A549 (cell line): ENCODE measurements at regions not wholly inside any gene's neighbourhood (a gene's known extent, or its start where the extent isn't known, plus 50 kb on each side); places are given as distances from the start of the nearest gene placed in this dataset.
A peak's percentile ranks its signal among the peaks of the same experiment; 100 is the strongest.

ENCODE experiments used
- ATAC-seq, 2 experiments: fragments of 200-7000 bp in 1 of 2; fragments of >200 bp in 1 of 2; cut with Nextera tagmentation in 1 of 2; cut with Tn5 transposase in 1 of 2; 3 replicates each; pipeline versions ENCODE4 v1.8.0 to v1.9.1; 2018 to 2020; ENCODE audit warnings: mild to moderate bottlenecking in 1 of 2, moderate library complexity in 1 of 2
- CTCF ChIA-PET: fragments of 300-600 bp; sonication (Branson Sonifier 250); formaldehyde crosslinking; extraction: SDS; loops from one replicate; lab custom pipeline; 2021; ENCODE audit warnings: antibody characterized with exemption, inconsistent platforms; lab: Yijun Ruan, JAX
- POLR2A ChIA-PET: fragments of 350-600 bp; formaldehyde crosslinking; extraction: SDS; loops from one replicate; lab custom pipeline; 2021; ENCODE audit warnings: antibody characterized with exemption, inconsistent platforms; lab: Yijun Ruan, JAX
- DNase-seq, 2 experiments: peaks; one replicate each; pipeline versions ENCODE4 v3.0.0 to v3.0.0-alpha.2; 2011 to 2016; ENCODE audit warnings: low read depth in 1 of 2, low spot score in 1 of 2
- FAIRE-seq: peaks from 2 replicates; lab custom pipeline; 2011; peaks lifted over from hg19 to GRCh38; lab: Jason Lieb, UNC
- H3K27ac ChIP-seq, 2 experiments: fragments of >200 bp; sonication (Bioruptor Twin); formaldehyde crosslinking; 3 replicates each; pipeline ENCODE4 v1.5.1; 2016 to 2017
- H3K4me1 ChIP-seq: fragments of >200 bp; sonication (Bioruptor Twin); formaldehyde crosslinking; 3 replicates; pipeline ENCODE4 v1.6.1; 2016
- H3K4me2 ChIP-seq: fragments of >200 bp; sonication (Bioruptor Twin); formaldehyde crosslinking; 3 replicates; pipeline ENCODE4 v1.6.1; 2016
- H3K4me3 ChIP-seq: fragments of >200 bp; sonication (Bioruptor Twin); formaldehyde crosslinking; 3 replicates; pipeline ENCODE4 v1.5.1; 2016
- H3K9me3 ChIP-seq: fragments of >200 bp; sonication (Bioruptor Twin); formaldehyde crosslinking; 3 replicates; pipeline ENCODE4 v1.6.1; 2016
- ATOH8 ChIP-seq: fragments of 250-450 bp; sonication (Bioruptor Pico); IDR thresholded peaks from 2 replicates; pipeline ENCODE4 v1.5.0; 2020; ENCODE audit warnings: low read depth, mild to moderate bottlenecking, moderate library complexity
- BHLHE40 ChIP-seq: IDR thresholded peaks from 2 replicates; pipeline ENCODE4 v1.6.1; 2012; ENCODE audit warnings: low read depth, low read length, inconsistent platforms
- CBX2 ChIP-seq: fragments of 200-600 bp; sonication (generic); IDR thresholded peaks from 2 replicates; pipeline ENCODE4 v1.6.1; 2016; ENCODE audit warnings: low read depth, mild to moderate bottlenecking, borderline replicate concordance
- CHD2 ChIP-seq: fragments of 150-350 bp; IDR thresholded peaks from 2 replicates; pipeline ENCODE4 v1.6.1; 2014; ENCODE audit warnings: low read length; ENCODE audit not compliant: partially characterized antibody
- CHD4 ChIP-seq: fragments of 200-600 bp; sonication (generic); IDR thresholded peaks from 2 replicates; pipeline ENCODE4 v1.6.1; 2016; ENCODE audit warnings: antibody characterized with exemption, mild to moderate bottlenecking, borderline replicate concordance
- ELK1 ChIP-seq: fragments of 150-350 bp; IDR thresholded peaks from 2 replicates; pipeline ENCODE4 v1.6.1; 2014; ENCODE audit warnings: low read depth, mild to moderate bottlenecking, low read length
- EP300 ChIP-seq, 2 experiments: fragments of >200 bp; sonication (Bioruptor Twin); formaldehyde crosslinking; IDR thresholded peaks; 2 replicates in 1 of 2; 3 replicates in 1 of 2; pipeline ENCODE4 v1.6.1; 2016 to 2017
- GATA3 ChIP-seq: IDR thresholded peaks from 2 replicates; pipeline ENCODE4 v1.6.1; 2012; ENCODE audit warnings: borderline replicate concordance
- HDAC2 ChIP-seq: fragments of 200-600 bp; sonication (generic); IDR thresholded peaks from 2 replicates; pipeline ENCODE4 v1.6.1; 2016
- HMGXB4 ChIP-seq: fragments of 250-450 bp; sonication (Bioruptor Pico); IDR thresholded peaks from 2 replicates; pipeline ENCODE4 v1.5.0; 2021; ENCODE audit warnings: mild to moderate bottlenecking, moderate library complexity, borderline replicate concordance
- JUN ChIP-seq, 2 experiments: fragments of >200 bp; sonication (Bioruptor Twin); formaldehyde crosslinking; IDR thresholded peaks; 2 replicates in 1 of 2; 3 replicates in 1 of 2; pipeline ENCODE4 v1.6.1; 2016 to 2017
- MAFK ChIP-seq: fragments of 450-650 bp; IDR thresholded peaks from 2 replicates; pipeline ENCODE4 v1.6.1; 2014; ENCODE audit not compliant: partially characterized antibody
- MAZ ChIP-seq: fragments of 150-350 bp; IDR thresholded peaks from 2 replicates; pipeline ENCODE4 v1.6.1; 2014; ENCODE audit warnings: antibody characterized with exemption, low read depth, low read length, borderline replicate concordance
- NFE2L2 ChIP-seq: fragments of 150-350 bp; conservative IDR thresholded peaks from 2 replicates; pipeline ENCODE4 v1.6.1; 2014; ENCODE audit warnings: low read length
- POLR2AphosphoS2 ChIP-seq: conservative IDR thresholded peaks from 2 replicates; pipeline ENCODE4 v1.6.1; 2012; ENCODE audit warnings: low read length, improper control_type of control experiment, inconsistent platforms
- RAD21 ChIP-seq, 2 experiments: fragments of >200 bp in 1 of 2; sonication (Bioruptor Twin) in 1 of 2; formaldehyde crosslinking in 1 of 2; IDR thresholded peaks in 1 of 2; conservative IDR thresholded peaks in 1 of 2; 2 replicates in 1 of 2; 3 replicates in 1 of 2; pipeline ENCODE4 v1.6.1; 2012 to 2018; ENCODE audit warnings: inconsistent platforms in 1 of 2
- RCOR1 ChIP-seq: fragments of 150-350 bp; IDR thresholded peaks from 2 replicates; pipeline ENCODE4 v1.6.1; 2014; ENCODE audit warnings: antibody characterized with exemption, low read length, low read depth
- RFX5 ChIP-seq: fragments of 450-650 bp; IDR thresholded peaks from 2 replicates; pipeline ENCODE4 v1.7.1; 2014; ENCODE audit warnings: antibody characterized with exemption, mild to moderate bottlenecking, moderate library complexity
- SMC3 ChIP-seq: fragments of >200 bp; sonication (Bioruptor Twin); formaldehyde crosslinking; IDR thresholded peaks from 3 replicates; pipeline ENCODE4 v1.6.1; 2018; ENCODE audit warnings: inconsistent platforms
- SREBF2 ChIP-seq: fragments of 450-650 bp; IDR thresholded peaks from 2 replicates; pipeline ENCODE4 v1.6.1; 2014; ENCODE audit warnings: mild to moderate bottlenecking, moderate library complexity
- WGBS: methylation state at CpG from one replicate; pipeline ENCODE4 v1.1.6; 2017; ENCODE audit errors: missing lambda C conversion rate; 5-methylcytosine and 5-hydroxymethylcytosine counted together
- TF ChIP-seq, protein P1 (sequence below): IDR thresholded peaks from 2 replicates; pipeline ENCODE4 v1.6.1; 2012
- TF ChIP-seq, protein P2 (sequence below): fragments of >200 bp; sonication (Bioruptor Twin); formaldehyde crosslinking; IDR thresholded peaks from 3 replicates; pipeline ENCODE4 v1.5.1; 2016
- TF ChIP-seq, protein P3 (sequence below): IDR thresholded peaks from 2 replicates; pipeline ENCODE4 v1.6.1; 2012

GRCh38 chr3:13160619-13161018 lies 87.4 kb upstream of the IQSEC1 start:
- TF ChIP-seq BHLHE40 (no peak), MAZ (no peak), RCOR1 (no peak), GATA3 (no peak), HMGXB4 (CRISPR knock-in tag) (no peak), SREBF2 (no peak)
- TF ChIP-seq, protein P1, sequence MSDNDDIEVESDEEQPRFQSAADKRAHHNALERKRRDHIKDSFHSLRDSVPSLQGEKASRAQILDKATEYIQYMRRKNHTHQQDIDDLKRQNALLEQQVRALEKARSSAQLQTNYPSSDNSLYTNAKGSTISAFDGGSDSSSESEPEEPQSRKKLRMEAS, result no peak
- H3K9me3 ChIP-seq, result no peaks in the 10 kb centered on the region; the same call in 1 of the 3 replicates
- WGBS, result 30% methylated on average over 1 of the region's 1 CpG
- peaks cover 15% of the 10 kb centered on the region for H3K4me1 ChIP-seq
- peak overlapping the region; percentile 13; the same call in 1 of the 3 replicates for H3K4me2 ChIP-seq
- FAIRE-seq, result no peak
- H3K27ac ChIP-seq, result peak overlapping the region in 1 of 2 experiments; percentile 50; a peak in 2 of 6 replicates
- CTCF ChIA-PET, result interaction anchor here (0.6 to 1.5 kb wide), 3 partner anchors 32 to 156 kb away, joined by 3 read pairs; no protein-coding TSS in a partner anchor
- POLR2A ChIA-PET, result no interaction called here
- DNase-seq, result no peak
- no peak overlapping the region for H3K4me3 ChIP-seq
- no peak; a peak in 1 of 6 replicates for ATAC-seq

- POLR2A ChIA-PET, result no interaction called here
- no peak for DNase-seq
- no peak overlapping the region for H3K27ac ChIP-seq
These were observed 86.7 kb upstream of the IQSEC1 start for GRCh38 chr3:13159890-13160289.

GRCh38 chr3:13158871-13159270 lies 85.6 kb upstream of the IQSEC1 start:
- DNase-seq (no peak), ATAC-seq (no peak), FAIRE-seq (no peak)
- ChIA-PET CTCF (interaction anchor here (1.5 kb wide), 1 partner anchor 158 kb away, joined by 3 read pairs; no protein-coding TSS in a partner anchor), POLR2A (no interaction called here)
- no peak overlapping the region for H3K4me3 ChIP-seq
- peaks cover 15% of the 10 kb centered on the region for H3K4me1 ChIP-seq
- no peak for TF ChIP-seq ELK1
- TF ChIP-seq NFE2L2, result no peak
- TF ChIP-seq BHLHE40, result no peak
- TF ChIP-seq HDAC2, result no peak
- TF ChIP-seq, protein P2, sequence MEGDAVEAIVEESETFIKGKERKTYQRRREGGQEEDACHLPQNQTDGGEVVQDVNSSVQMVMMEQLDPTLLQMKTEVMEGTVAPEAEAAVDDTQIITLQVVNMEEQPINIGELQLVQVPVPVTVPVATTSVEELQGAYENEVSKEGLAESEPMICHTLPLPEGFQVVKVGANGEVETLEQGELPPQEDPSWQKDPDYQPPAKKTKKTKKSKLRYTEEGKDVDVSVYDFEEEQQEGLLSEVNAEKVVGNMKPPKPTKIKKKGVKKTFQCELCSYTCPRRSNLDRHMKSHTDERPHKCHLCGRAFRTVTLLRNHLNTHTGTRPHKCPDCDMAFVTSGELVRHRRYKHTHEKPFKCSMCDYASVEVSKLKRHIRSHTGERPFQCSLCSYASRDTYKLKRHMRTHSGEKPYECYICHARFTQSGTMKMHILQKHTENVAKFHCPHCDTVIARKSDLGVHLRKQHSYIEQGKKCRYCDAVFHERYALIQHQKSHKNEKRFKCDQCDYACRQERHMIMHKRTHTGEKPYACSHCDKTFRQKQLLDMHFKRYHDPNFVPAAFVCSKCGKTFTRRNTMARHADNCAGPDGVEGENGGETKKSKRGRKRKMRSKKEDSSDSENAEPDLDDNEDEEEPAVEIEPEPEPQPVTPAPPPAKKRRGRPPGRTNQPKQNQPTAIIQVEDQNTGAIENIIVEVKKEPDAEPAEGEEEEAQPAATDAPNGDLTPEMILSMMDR, result no peak
- no peak for TF ChIP-seq RAD21 (conservative IDR thresholded peaks at IDR 0.05 in 1 of 2, IDR thresholded peaks at IDR 0.05 in 1 of 2)
- no peak for TF ChIP-seq EP300 (IDR thresholded peaks at IDR 0.05)
- TF ChIP-seq, protein P3, sequence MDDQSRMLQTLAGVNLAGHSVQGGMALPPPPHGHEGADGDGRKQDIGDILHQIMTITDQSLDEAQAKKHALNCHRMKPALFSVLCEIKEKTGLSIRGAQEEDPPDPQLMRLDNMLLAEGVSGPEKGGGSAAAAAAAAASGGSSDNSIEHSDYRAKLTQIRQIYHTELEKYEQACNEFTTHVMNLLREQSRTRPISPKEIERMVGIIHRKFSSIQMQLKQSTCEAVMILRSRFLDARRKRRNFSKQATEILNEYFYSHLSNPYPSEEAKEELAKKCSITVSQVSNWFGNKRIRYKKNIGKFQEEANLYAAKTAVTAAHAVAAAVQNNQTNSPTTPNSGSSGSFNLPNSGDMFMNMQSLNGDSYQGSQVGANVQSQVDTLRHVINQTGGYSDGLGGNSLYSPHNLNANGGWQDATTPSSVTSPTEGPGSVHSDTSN, result no peak
- TF ChIP-seq CHD4, result no peak
- TF ChIP-seq RFX5, result no peak
- TF ChIP-seq CHD2, result no peak
- no peak for TF ChIP-seq JUN (IDR thresholded peaks at IDR 0.05)
- TF ChIP-seq POLR2AphosphoS2, result no peak
- no peak for TF ChIP-seq SMC3
- TF ChIP-seq, protein P1, result no peak
- 94% methylated on average over 6 of the region's 6 CpGs for WGBS
- no peak overlapping the region for H3K4me2 ChIP-seq
- H3K9me3 ChIP-seq, result no peaks in the 10 kb centered on the region; the same call in 1 of the 3 replicates
- H3K27ac ChIP-seq, result no peak overlapping the region

More at GRCh38 chr3:13159890-13160289, 86.7 kb upstream of the IQSEC1 start:
- Histone ChIP-seq H3K4me1 (peaks cover 15% of the 10 kb centered on the region), H3K9me3 (no peaks in the 10 kb centered on the region; the same call in 1 of the 3 replicates), H3K4me2 (peak overlapping the region; percentile 13; the same call in 1 of the 3 replicates), H3K4me3 (no peak overlapping the region)
- WGBS, result 53% methylated on average over 4 of the region's 4 CpGs
- FAIRE-seq (no peak), ATAC-seq (no peak)
- CTCF ChIA-PET, result interaction anchor here (1.5 kb wide), 2 partner anchors 33 to 157 kb away, joined by 3 read pairs; no protein-coding TSS in a partner anchor
- TF ChIP-seq MAFK (no peak), JUN (IDR thresholded peaks at IDR 0.05) (no peak), CBX2 (no peak), ATOH8 (CRISPR knock-in tag) (no peak)
- TF ChIP-seq, protein P1, result no peak
